HG03280 (cell line): ENCODE measurements at regions not wholly inside any gene's neighbourhood (a gene's known extent, or its start where the extent isn't known, plus 50 kb on each side); places are given as distances from the start of the nearest gene placed in this dataset.
"Not testable (repeated sequence)": the region's sequence is repeated elsewhere in the genome, so short reads cannot be mapped to it uniquely, and the experiment has no call there.

ENCODE experiments used
- ATAC-seq: cut with Tn5 transposase; IDR thresholded peaks from one replicate; pipeline ENCODE4 v1.9.1; 2021; ENCODE audit warnings: mild to moderate bottlenecking, moderate library complexity; ENCODE audit not compliant: unreplicated experiment

- ATAC-seq = no peak
Measured at GRCh38 chr9:74403581-74403980, 93.6 kb upstream of the RORB start.

GRCh38 chr9:74404620-74405019, 92.5 kb upstream of the RORB start:
- no peak for ATAC-seq

- no peak for ATAC-seq
Measured at GRCh38 chr9:74407166-74407565, 90.0 kb upstream of the RORB start.

GRCh38 chr9:74412236-74412979, 84.7 kb upstream of the RORB start:
- no peak for ATAC-seq

GRCh38 chr9:74413876-74414275, 83.3 kb upstream of the RORB start:
- ATAC-seq = no peak

GRCh38 chr9:74414325-74414724, 82.8 kb upstream of the RORB start:
- ATAC-seq = no peak

- ATAC-seq = no peak
Measured at GRCh38 chr9:74415995-74416394, 81.1 kb upstream of the RORB start.

GRCh38 chr9:74424488-74424887, 72.6 kb upstream of the RORB start:
- not testable (repeated sequence) for ATAC-seq

- ATAC-seq = no peak
Measured at GRCh38 chr9:74431467-74431866, 65.7 kb upstream of the RORB start.

GRCh38 chr9:74443036-74443750, 53.9 kb upstream of the RORB start:
- no peak for ATAC-seq

- no peak for ATAC-seq
Measured at GRCh38 chr9:74444369-74444768, 52.8 kb upstream of the RORB start.
